Endodermal cell (in vitro differentiated cells): ENCODE measurements at regions not wholly inside any gene's neighbourhood (a gene's known extent, or its start where the extent isn't known, plus 50 kb on each side); places are given as distances from the start of the nearest gene placed in this dataset.

Experiments used
- DNase-seq: peaks from one replicate; pipeline ENCODE4 v3.0.0-alpha.2; 2017
- H3K27ac ChIP-seq: 2 replicates; pipeline ENCODE4 v1.5.1; 2013; ENCODE audit warnings: mild to moderate bottlenecking, low read depth, low read length, moderate library complexity
- H3K27me3 ChIP-seq: 2 replicates; pipeline ENCODE4 v1.6.1; 2013; ENCODE audit warnings: mild to moderate bottlenecking, low read length, moderate library complexity; ENCODE audit not compliant: insufficient read depth, control insufficient read depth, poor library complexity, severe bottlenecking
- H3K36me3 ChIP-seq: 2 replicates; pipeline ENCODE4 v1.7.0; 2013; ENCODE audit warnings: mild to moderate bottlenecking, low read length, moderate library complexity; ENCODE audit not compliant: control insufficient read depth, insufficient read depth
- H3K4me1 ChIP-seq: one replicate; pipeline ENCODE4 v1.7.0; 2013; ENCODE audit warnings: low read length; ENCODE audit not compliant: control insufficient read depth, insufficient read depth
- H3K4me3 ChIP-seq: 2 replicates; pipeline ENCODE4 v1.5.1; 2013; ENCODE audit warnings: mild to moderate bottlenecking, low read length, moderate library complexity
- H3K9ac ChIP-seq: 2 replicates; pipeline ENCODE4 v1.6.1; 2013; ENCODE audit warnings: mild to moderate bottlenecking, low read length, moderate library complexity; ENCODE audit not compliant: poor library complexity, severe bottlenecking; ENCODE audit errors: extremely low read depth
- H3K9me3 ChIP-seq: 2 replicates; pipeline ENCODE4 v1.6.1; 2013; ENCODE audit warnings: mild to moderate bottlenecking, low read length, moderate library complexity; ENCODE audit not compliant: control insufficient read depth
- H3K27ac Mint-ChIP-seq: 2 replicates; pipeline ENCODE4 v1.8.0; 2020; ENCODE audit warnings: mixed read lengths
- H3K27me3 Mint-ChIP-seq: 2 replicates; pipeline ENCODE4 v1.8.0; 2021; ENCODE audit warnings: mild to moderate bottlenecking, mixed read lengths; ENCODE audit not compliant: insufficient read depth
- H3K36me3 Mint-ChIP-seq: 2 replicates; pipeline ENCODE4 v1.8.0; 2020; ENCODE audit warnings: low read depth, mixed read lengths
- H3K4me1 Mint-ChIP-seq: 2 replicates; pipeline ENCODE4 v1.8.0; 2020; ENCODE audit warnings: mixed read lengths
- H3K4me3 Mint-ChIP-seq: 2 replicates; pipeline ENCODE4 v1.8.0; 2020; ENCODE audit warnings: mild to moderate bottlenecking, moderate library complexity, mixed read lengths
- H3K9me3 Mint-ChIP-seq: 2 replicates; pipeline ENCODE4 v1.8.0; 2020; ENCODE audit warnings: mild to moderate bottlenecking, mixed read lengths
- WGBS, 2 experiments: methylation state at CpG; one replicate each; pipeline versions ENCODE4 v1.1.5 to v1.1.7; 2013; ENCODE audit warnings: missing lambda C conversion rate in 2 of 2, mixed read lengths in 1 of 2; ENCODE audit not compliant: insufficient coverage in 1 of 2, insufficient read length in 1 of 2; 5-methylcytosine and 5-hydroxymethylcytosine counted together
- TF ChIP-seq, protein P1 (sequence below): fragments of 200-600 bp; sonication (generic); conservative IDR thresholded peaks from 2 replicates; pipeline ENCODE4 v1.5.0; 2021; ENCODE audit warnings: antibody characterized with exemption, mild to moderate bottlenecking

DNA sequence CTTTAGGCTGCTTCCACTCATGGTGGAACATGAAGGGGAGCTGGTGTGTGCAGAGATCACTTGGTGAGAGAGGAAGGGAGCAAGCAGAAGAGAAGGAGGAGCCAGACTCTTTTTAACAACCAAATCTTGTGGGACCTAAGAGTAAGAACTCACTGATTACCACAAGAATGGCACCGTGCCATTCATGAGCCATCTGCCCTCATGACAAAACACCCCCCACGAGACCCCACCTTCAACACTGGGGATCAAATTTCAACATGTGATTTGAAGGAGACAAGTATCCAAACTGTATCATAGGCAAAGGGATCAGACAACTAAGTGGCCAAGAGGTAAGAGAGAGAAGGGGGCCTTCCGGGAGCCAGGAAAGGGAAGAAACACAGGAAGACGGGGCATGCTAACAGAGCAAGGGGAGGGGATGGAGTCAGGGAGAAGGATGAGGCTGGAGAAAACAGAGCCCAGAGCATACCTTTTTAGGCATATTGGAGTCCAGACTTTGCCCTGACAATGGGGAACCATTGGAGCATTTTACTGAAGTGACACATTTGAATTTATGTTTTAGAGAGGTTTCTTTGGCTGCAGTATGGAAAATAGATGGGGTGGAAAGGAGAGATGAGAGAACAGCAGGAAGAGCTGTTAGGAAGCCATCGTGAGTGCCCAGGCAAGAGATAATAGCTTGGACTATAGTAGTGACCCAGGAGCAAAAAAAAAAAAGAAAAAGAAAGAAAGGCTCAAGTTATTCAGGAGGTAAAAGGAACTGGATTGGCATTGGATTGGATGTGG, 204.4 kb upstream of the NUDT4 start:
- peaks cover 5% of the 10 kb centered on the region for H3K27me3 Mint-ChIP-seq
- Histone ChIP-seq H3K36me3 (no peaks in the 10 kb centered on the region), H3K27ac (no peak overlapping the region), H3K4me3 (no peak overlapping the region), H3K4me1 (no peaks in the 10 kb centered on the region), H3K9ac (no peak overlapping the region), H3K27me3 (no peaks in the 10 kb centered on the region), H3K9me3 (peaks cover 16% of the 10 kb centered on the region)
- peaks cover 3% of the 10 kb centered on the region for H3K4me1 Mint-ChIP-seq
- no peak overlapping the region for H3K4me3 Mint-ChIP-seq
- H3K36me3 Mint-ChIP-seq, result peaks cover 3% of the 10 kb centered on the region
- TF ChIP-seq, protein P1, sequence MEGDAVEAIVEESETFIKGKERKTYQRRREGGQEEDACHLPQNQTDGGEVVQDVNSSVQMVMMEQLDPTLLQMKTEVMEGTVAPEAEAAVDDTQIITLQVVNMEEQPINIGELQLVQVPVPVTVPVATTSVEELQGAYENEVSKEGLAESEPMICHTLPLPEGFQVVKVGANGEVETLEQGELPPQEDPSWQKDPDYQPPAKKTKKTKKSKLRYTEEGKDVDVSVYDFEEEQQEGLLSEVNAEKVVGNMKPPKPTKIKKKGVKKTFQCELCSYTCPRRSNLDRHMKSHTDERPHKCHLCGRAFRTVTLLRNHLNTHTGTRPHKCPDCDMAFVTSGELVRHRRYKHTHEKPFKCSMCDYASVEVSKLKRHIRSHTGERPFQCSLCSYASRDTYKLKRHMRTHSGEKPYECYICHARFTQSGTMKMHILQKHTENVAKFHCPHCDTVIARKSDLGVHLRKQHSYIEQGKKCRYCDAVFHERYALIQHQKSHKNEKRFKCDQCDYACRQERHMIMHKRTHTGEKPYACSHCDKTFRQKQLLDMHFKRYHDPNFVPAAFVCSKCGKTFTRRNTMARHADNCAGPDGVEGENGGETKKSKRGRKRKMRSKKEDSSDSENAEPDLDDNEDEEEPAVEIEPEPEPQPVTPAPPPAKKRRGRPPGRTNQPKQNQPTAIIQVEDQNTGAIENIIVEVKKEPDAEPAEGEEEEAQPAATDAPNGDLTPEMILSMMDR, result no peak
- H3K27ac Mint-ChIP-seq, result no peak overlapping the region
- 89 to 93% methylated on average over 3 to 5 of the region's 5 CpGs for WGBS, 2 experiments
- DNase-seq, result no peak
- H3K9me3 Mint-ChIP-seq, result peaks cover 13% of the 10 kb centered on the region

DNA sequence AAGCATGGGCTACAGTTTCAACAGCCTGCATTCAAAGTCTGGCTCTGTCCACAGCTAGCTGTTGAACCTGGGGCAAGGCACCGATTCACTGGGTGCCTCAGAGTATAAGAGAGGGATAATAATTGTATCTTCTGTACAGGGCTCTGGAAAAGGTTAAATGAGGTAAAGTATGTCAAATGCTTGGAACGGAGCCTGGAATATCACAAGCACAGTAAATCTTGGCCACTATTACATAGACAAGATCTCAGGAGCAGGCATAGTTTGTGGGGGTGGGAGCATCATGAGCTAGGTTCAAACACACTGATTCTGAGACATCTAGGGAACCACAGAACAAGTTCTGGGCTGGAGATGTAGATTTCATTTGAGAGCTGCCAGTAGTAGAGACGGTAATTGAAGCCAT, 203.7 kb upstream of the NUDT4 start:
- H3K4me1 ChIP-seq, result no peaks in the 10 kb centered on the region
- H3K27ac ChIP-seq, result no peak overlapping the region
- H3K4me3 ChIP-seq, result no peak overlapping the region
- H3K9me3 ChIP-seq, result peaks cover 23% of the 10 kb centered on the region
- TF ChIP-seq, protein P1, result no peak
- Mint-ChIP-seq H3K4me3 (no peak overlapping the region), H3K9me3 (peaks cover 19% of the 10 kb centered on the region), H3K36me3 (peaks cover 5% of the 10 kb centered on the region), H3K4me1 (peaks cover 3% of the 10 kb centered on the region), H3K27me3 (peaks cover 2% of the 10 kb centered on the region), H3K27ac (no peak overlapping the region)
- no peak overlapping the region for H3K9ac ChIP-seq
- WGBS, 2 experiments, result 99 to 100% methylated on average over 2 to 3 of the region's 3 CpGs
- no peaks in the 10 kb centered on the region for H3K27me3 ChIP-seq
- no peak for DNase-seq
- H3K36me3 ChIP-seq, result no peaks in the 10 kb centered on the region

DNA sequence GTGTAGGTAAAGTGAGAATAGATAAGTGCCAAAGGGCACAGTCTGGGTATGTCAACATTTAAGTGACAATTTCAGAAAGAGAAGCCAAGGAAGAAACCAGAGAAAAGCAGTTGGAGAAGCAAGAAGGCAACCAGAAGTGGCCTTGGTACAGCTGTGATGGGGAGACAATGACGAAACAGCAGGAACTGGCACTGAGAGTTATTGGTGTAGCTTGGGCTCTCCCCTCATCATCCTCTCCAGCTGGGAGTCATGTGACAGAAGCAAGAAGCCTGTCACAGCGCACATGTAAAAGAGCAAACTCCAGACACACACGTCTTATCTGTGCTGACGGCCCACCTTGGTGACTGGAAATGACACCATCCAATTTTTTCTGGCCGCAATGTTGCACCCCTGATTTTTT, 203.3 kb upstream of the NUDT4 start:
- TF ChIP-seq, protein P1, result no peak
- Mint-ChIP-seq H3K4me1 (peaks cover 3% of the 10 kb centered on the region), H3K4me3 (no peak overlapping the region), H3K36me3 (peaks cover 5% of the 10 kb centered on the region), H3K9me3 (peaks cover 22% of the 10 kb centered on the region), H3K27me3 (peaks cover 2% of the 10 kb centered on the region), H3K27ac (no peak overlapping the region)
- H3K27me3 ChIP-seq, result no peaks in the 10 kb centered on the region
- WGBS, 2 experiments, result 96 to 97% methylated on average over 5 of the region's 5 CpGs
- no peak for DNase-seq
- H3K4me1 ChIP-seq, result no peaks in the 10 kb centered on the region
- peaks cover 27% of the 10 kb centered on the region for H3K9me3 ChIP-seq
- no peak overlapping the region for H3K27ac ChIP-seq
- H3K9ac ChIP-seq, result no peak overlapping the region
- H3K4me3 ChIP-seq, result no peak overlapping the region
- no peaks in the 10 kb centered on the region for H3K36me3 ChIP-seq
